ENCODE measurements at regions not wholly inside any gene's neighbourhood (a gene's known extent, or its start where the extent isn't known, plus 50 kb on each side); places are given as distances from the start of the nearest gene placed in this dataset.

GRCh38 chr10:29109707-29110571 is 178.9 kb upstream of the LYZL1 start:
- intact Hi-C loops (cut with micrococcal nuclease): no loop called here
- DNase-seq (no peak), ATAC-seq (no peak)

DNA sequence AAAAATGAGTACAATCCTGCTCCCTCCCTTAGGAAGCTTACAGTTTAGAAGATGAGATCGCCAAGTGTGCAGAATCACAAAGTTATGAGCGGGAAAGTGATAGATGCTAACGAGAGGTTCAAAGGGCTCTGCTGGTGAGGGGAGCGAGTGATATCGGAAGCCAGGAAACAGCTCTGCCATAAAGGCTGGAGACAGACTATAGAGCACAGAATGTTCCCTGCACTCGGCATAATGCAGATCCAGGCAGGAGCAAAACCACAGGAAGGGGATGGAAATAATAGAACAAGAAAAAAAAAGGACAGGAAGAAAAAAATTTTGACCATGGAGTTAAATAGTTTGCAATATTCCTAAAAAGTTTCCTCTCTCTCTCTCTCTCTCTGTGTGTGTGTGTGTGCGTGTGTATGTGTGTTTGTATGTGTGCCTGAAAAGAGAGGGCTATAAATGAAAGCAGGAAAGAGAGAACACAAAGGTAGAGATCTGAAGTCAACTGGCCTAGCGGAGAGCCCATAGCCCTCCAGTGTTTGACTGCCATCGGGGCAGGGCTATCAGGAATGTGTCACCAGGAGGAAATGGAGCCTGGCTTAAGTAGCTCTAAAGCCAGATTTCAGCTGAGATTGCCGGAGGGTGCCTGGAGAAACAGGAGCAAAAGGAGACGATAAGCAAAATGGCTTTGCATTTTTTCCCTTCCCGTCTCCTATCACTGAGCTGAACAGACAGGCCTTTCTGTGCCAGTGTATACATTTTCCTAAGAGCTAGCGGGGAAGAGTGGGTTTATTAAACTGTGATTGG is 175.8 kb upstream of the LYZL1 start:
- ATAC-seq: no peak
- DNase-seq: no peak
- intact Hi-C loops (cut with micrococcal nuclease): no loop called here

DNA sequence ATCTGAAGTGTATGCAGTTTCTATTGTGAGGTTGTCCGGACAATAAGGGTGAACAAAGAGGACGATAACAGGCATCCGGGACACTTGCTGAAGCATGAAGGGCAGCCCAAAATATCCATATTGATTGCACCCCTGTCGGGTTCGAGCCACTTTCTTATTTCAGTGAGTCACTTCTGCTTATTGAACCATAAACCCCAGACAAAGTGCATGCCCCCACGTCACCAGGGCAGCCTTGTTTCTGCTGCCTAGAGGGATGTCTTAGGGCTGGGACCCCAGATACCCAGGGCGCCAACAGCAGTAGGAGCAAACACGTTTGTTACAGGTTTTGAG is 175.3 kb upstream of the LYZL1 start:
- DNase-seq (no peak), ATAC-seq (no peak)
- intact Hi-C loops (cut with micrococcal nuclease): no loop called here

DNA sequence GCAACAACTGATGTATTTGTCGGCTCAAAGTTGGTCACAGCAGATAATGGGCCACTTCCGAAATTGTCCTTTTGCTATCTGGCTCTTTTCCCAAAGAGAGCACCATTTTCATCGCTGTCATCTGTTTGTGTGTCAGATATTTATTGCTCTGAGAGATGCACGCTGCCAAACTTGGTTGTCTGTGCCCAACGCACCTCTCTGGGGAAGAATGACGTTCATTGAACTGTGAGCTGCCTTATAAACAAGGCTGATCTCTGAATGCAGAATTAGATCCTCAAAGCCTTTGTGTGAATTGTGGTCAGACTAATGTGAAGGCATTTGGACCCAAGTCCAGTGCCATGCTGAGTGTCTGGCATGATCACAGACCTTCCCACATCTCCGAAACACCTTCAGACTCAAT is 174.7 kb upstream of the LYZL1 start:
- DNase-seq: no peak
- intact Hi-C loops (cut with micrococcal nuclease): no loop called here

DNA sequence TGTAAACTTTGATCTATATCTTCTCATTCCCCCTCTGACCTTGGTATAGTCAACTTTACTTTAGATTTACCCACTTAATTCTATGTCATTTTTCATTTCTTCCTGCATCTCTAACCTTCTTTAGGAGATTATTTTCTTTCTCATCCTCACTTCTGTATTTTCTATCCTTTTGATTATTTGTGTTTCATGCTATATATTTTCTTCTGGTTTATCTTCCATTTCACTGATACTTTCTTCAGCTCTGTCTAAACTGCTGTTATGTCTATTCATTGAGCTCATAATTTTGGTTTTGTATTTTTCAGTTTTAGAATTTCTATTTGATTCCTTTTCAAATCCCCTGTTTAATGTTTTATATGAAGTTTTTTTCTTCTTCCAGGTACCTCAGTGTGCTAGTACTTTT is 171.1 kb upstream of the LYZL1 start:
- no peak for DNase-seq
- no peak for ATAC-seq
- intact Hi-C loops (cut with micrococcal nuclease): no loop called here

More for the DNA sequence above, 174.7 kb upstream of the LYZL1 start:
- no peak for ATAC-seq

DNA sequence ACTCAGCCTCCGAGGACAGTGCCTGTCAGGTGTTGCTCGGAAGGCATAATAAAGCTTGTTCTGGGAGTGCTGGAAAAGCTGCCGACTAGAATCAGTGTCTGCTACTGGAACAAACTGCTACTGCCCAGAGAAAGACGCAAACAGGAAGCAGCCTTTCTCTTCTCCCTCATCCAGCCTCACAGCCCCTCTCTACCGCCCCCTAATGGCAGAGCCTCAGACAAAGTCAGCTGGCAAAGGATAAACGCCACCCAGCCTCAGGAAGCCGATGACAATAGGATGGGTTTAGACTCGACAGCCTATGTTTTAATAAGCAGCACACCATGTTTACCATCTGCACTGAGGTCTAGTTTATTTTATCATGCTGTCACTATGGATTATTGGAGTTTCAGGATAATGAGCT is 169.5 kb upstream of the LYZL1 start:
- DNase-seq: peak; percentile 36
- ATAC-seq: peak; percentile 14
- intact Hi-C loops (cut with micrococcal nuclease): no loop called here

- intact Hi-C loops (cut with micrococcal nuclease): no loop called here
- no peak for ATAC-seq
- DNase-seq: no peak
These were observed 168.7 kb upstream of the LYZL1 start for GRCh38 chr10:29120216-29120615.

GRCh38 chr10:29124864-29125263 is 164.0 kb upstream of the LYZL1 start:
- ATAC-seq (no peak), DNase-seq (no peak)
- intact Hi-C loops (cut with micrococcal nuclease): no loop called here

DNA sequence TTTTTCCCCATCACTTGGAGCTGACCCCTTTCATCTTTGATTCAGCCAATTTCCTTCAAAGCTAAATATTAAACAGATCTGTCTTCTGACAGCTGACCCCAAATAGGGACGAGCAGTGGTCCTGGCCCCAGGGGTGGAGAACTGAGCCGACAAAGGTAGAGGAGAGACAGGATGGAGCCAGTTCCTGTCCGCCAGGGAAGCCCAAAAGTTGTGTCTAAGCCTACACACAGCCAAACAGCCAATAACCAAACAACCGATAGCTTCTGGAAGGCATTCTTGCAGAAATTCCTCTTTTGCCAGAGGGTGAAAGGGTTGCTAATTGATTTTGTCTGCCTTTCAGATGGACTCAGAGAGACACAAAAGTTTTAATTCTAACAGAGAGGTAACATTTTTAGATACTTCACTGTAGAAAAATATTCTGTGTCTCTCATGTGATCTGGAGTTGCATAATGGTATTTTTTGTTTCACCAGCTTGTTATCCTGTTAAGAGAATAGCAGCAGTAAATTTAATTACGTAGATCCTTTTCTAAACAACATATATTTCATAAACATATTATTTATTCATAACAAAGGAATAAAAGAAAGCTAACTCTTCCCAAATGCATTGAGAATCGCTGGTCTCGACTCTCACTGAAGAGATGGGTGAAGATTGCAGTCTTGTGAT is 161.7 kb upstream of the LYZL1 start:
- intact Hi-C loops (cut with micrococcal nuclease): no loop called here
- DNase-seq (no peak), ATAC-seq (no peak)

GRCh38 chr10:29127731-29128130 is 161.1 kb upstream of the LYZL1 start:
- no peak for DNase-seq
- intact Hi-C loops (cut with micrococcal nuclease): no loop called here
- ATAC-seq: no peak

GRCh38 chr10:29130190-29130673 is 158.6 kb upstream of the LYZL1 start:
- ATAC-seq (no peak), DNase-seq (no peak)
- intact Hi-C loops (cut with micrococcal nuclease): no loop called here

- ATAC-seq (peak; percentile 89), DNase-seq (peak; percentile 57)
- intact Hi-C loops (cut with micrococcal nuclease): no loop called here
These were observed 156.8 kb upstream of the LYZL1 start for GRCh38 chr10:29131952-29132547.

DNA sequence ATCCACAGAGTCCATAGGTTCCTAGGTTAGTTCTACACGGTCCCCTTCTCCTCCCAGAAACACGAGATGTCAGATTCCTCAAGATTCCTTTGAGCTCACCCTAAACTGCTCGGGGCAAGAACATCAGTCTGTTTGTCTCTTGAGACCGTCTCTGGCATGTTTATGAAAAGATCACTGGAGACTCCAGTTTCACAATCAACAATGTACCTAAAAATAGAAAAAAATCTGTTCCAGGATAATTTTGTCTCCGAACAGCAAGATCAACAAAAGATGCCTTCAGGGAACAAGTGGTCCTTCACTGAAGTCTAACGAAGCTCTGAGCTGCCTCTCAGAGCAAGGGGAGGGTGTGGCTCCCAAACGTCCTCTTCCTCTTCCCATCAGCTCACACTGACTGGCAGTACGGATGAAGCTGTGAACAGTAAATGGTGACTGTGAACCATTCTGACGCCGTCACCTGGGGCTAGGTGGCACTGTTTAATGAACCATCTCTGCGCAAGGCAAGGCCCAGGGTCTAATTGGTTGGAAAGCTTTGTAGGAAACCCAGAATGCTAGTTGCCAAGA is 156.2 kb upstream of the LYZL1 start:
- intact Hi-C loops (cut with micrococcal nuclease): no loop called here

DNA sequence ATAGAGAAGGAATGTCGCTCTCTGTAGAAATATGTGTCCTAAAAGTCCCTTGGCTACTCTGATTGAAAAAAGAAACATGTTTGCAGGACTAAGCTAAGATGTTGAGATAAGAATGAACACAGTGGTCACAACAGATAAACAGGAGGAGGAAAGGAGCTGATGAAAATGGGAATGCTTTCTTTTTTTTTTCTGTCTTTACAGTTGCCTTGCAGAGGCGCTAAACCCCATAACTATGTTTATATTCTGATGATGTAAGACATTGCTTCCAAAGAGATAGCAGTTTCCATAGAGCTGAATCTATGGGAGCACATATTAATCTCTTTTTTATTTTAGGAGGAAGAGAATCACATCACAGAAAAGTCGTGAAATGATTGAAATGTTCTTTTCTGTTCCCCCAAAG is 153.5 kb upstream of the LYZL1 start:
- DNase-seq (no peak), ATAC-seq (no peak)
- intact Hi-C loops (cut with micrococcal nuclease): no loop called here

More for the DNA sequence above, 156.2 kb upstream of the LYZL1 start:
- no peak for DNase-seq
- ATAC-seq: peak; percentile 72

DNA sequence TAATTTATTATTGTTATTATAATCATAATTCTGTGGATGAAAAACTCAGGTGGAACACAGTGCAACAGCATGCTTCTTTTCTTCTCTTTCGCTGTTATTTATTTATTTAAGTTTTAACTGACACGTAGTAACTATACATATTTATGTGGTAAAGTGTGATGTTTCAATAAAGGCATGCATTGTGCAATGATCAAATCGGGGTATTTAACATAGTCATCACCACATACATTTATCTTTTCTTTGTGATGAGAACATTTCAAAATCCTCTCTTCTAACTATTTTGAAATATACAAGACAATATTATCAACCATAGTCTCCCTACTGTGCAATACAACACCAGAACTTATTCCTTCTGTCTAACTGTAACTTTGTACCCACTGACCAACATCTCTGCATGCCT is 152.5 kb upstream of the LYZL1 start:
- no peak for ATAC-seq
- no peak for DNase-seq
- intact Hi-C loops (cut with micrococcal nuclease): no loop called here

DNA sequence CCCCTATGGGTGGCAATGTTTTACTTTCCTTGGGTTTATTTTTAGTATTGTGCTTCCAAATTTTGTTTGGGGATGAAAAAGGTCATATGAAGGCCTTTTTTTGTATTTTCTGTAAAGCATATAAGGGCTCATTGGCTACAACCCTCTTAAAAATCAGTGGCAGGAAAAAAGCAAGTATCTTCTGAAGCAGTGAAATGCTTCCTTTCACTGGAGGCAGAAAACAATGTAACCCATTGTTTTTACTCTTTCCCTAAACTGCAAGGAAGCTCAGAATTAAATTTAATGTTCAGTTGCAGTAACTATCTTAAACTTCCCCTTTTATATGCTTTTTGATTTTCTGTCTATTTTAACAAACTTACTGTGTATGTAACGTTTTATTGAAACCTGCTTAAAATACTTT is 148.7 kb upstream of the LYZL1 start:
- DNase-seq (no peak), ATAC-seq (no peak)
- intact Hi-C loops (cut with micrococcal nuclease): no loop called here

DNA sequence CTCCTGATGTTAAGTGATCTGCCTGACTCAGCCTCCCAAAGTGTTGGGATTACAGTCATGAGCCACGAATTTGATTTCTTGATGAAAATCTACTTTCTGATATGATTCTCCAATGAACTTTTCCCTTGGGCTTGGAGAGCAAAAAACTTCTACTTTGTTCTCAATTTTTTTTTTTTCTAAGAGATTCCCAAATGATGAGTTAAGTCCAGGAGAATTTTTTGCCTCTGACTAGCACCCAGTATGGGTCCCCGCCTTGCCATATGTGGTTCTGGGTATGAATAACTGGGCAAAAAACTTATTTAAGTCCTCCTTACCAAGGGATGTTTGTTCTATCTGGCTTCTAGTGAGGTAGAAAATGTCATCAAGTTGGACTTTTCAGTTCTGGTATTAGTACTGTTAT is 147.9 kb upstream of the LYZL1 start:
- ATAC-seq: no peak

DNA sequence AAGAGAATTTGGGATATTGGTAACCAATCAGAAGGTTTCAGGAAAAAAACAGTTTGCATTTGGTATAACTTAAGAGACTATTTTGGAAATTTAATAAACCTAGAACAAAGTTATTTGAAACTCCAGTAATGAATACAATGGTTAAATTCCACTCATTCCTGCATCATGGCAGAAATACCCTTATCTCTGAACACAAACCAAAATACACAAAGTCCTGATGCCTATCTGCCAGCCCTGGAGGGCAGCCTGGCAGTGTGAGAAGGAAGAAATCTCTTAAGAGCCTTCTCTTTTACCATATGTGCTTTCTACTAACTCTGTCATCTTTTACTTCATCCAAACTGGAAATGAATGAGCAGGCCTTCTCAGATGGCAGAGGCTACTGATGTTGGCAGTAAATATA is 147.1 kb upstream of the LYZL1 start:
- intact Hi-C loops (cut with micrococcal nuclease): no loop called here
- DNase-seq (no peak), ATAC-seq (no peak)

More for the DNA sequence above, 147.9 kb upstream of the LYZL1 start:
- DNase-seq: no peak
- intact Hi-C loops (cut with micrococcal nuclease): no loop called here

GRCh38 chr10:29142516-29143314 is 146.2 kb upstream of the LYZL1 start:
- intact Hi-C loops (cut with micrococcal nuclease): no loop called here
- ATAC-seq: no peak

More at GRCh38 chr10:29142516-29143314, 146.2 kb upstream of the LYZL1 start:
- no peak for DNase-seq
